Type B pancreatic cell (in vitro differentiated cells): ENCODE measurements at regions not wholly inside any gene's neighbourhood (a gene's known extent, or its start where the extent isn't known, plus 50 kb on each side); places are given as distances from the start of the nearest gene placed in this dataset.

Experiments
- DNase-seq: peaks from one replicate; pipeline ENCODE4 v3.0.0; 2021; ENCODE audit warnings: mixed read lengths; ENCODE audit not compliant: unreplicated experiment; ENCODE audit errors: extremely low spot score
- H3K27ac Mint-ChIP-seq: 2 replicates; pipeline ENCODE4 v1.8.0; 2021; ENCODE audit warnings: mild to moderate bottlenecking, mixed read lengths
- H3K27me3 Mint-ChIP-seq: 2 replicates; pipeline ENCODE4 v1.8.0; 2021; ENCODE audit warnings: mixed read lengths
- H3K36me3 Mint-ChIP-seq: 2 replicates; pipeline ENCODE4 v1.8.0; 2021; ENCODE audit warnings: mixed read lengths
- H3K4me1 Mint-ChIP-seq: one replicate; pipeline ENCODE4 v1.8.0; 2021; ENCODE audit warnings: mixed read lengths; ENCODE audit not compliant: unreplicated experiment
- H3K4me3 Mint-ChIP-seq: 2 replicates; pipeline ENCODE4 v1.8.0; 2021; ENCODE audit warnings: mild to moderate bottlenecking, mixed read lengths
- H3K9me3 Mint-ChIP-seq: 2 replicates; pipeline ENCODE4 v1.8.0; 2021; ENCODE audit warnings: mixed read lengths
- CTCF ChIP-seq: fragments of 200-600 bp; sonication (generic); conservative IDR thresholded peaks from 2 replicates; pipeline ENCODE4 v1.5.0; 2021; ENCODE audit warnings: antibody characterized with exemption, mild to moderate bottlenecking

GRCh38 chrX:20529301-20529700 is 262.6 kb upstream of the RPS6KA3 start:
- Mint-ChIP-seq H3K27ac (no peak overlapping the region), H3K36me3 (no peaks in the 10 kb centered on the region), H3K4me3 (peak overlapping the region; percentile 5), H3K4me1 (peaks cover 27% of the 10 kb centered on the region), H3K27me3 (peaks cover 3% of the 10 kb centered on the region), H3K9me3 (no peaks in the 10 kb centered on the region)
- no peak for TF ChIP-seq CTCF
- no peak for DNase-seq

GRCh38 chrX:20527558-20528011 is 260.9 kb upstream of the RPS6KA3 start:
- H3K9me3 Mint-ChIP-seq: no peaks in the 10 kb centered on the region
- peak; percentile 87 for TF ChIP-seq CTCF
- no peak for DNase-seq
- H3K27me3 Mint-ChIP-seq: peaks cover 3% of the 10 kb centered on the region
- no peak overlapping the region for H3K27ac Mint-ChIP-seq
- peak overlapping the region; percentile 32 for H3K4me3 Mint-ChIP-seq
- H3K36me3 Mint-ChIP-seq: no peaks in the 10 kb centered on the region
- H3K4me1 Mint-ChIP-seq: peaks cover 27% of the 10 kb centered on the region

GRCh38 chrX:20527041-20527440 is 260.3 kb upstream of the RPS6KA3 start:
- no peak overlapping the region for H3K27ac Mint-ChIP-seq
- no peak overlapping the region for H3K4me3 Mint-ChIP-seq
- no peaks in the 10 kb centered on the region for H3K9me3 Mint-ChIP-seq
- H3K27me3 Mint-ChIP-seq: peaks cover 3% of the 10 kb centered on the region
- H3K36me3 Mint-ChIP-seq: no peaks in the 10 kb centered on the region
- TF ChIP-seq CTCF: no peak
- peaks cover 27% of the 10 kb centered on the region for H3K4me1 Mint-ChIP-seq
- DNase-seq: no peak

GRCh38 chrX:20523626-20524312 is 257.1 kb upstream of the RPS6KA3 start:
- Mint-ChIP-seq H3K4me3 (no peak overlapping the region), H3K9me3 (no peaks in the 10 kb centered on the region), H3K27ac (no peak overlapping the region), H3K36me3 (no peaks in the 10 kb centered on the region), H3K4me1 (peaks cover 4% of the 10 kb centered on the region), H3K27me3 (peaks cover 10% of the 10 kb centered on the region)
- no peak for DNase-seq
- TF ChIP-seq CTCF: no peak

GRCh38 chrX:20522420-20522819 is 255.7 kb upstream of the RPS6KA3 start:
- no peaks in the 10 kb centered on the region for H3K9me3 Mint-ChIP-seq
- no peak overlapping the region for H3K27ac Mint-ChIP-seq
- peaks cover 1% of the 10 kb centered on the region for H3K4me1 Mint-ChIP-seq
- no peak for TF ChIP-seq CTCF
- no peak overlapping the region for H3K4me3 Mint-ChIP-seq
- DNase-seq: no peak
- no peaks in the 10 kb centered on the region for H3K36me3 Mint-ChIP-seq
- peaks cover 7% of the 10 kb centered on the region for H3K27me3 Mint-ChIP-seq
